GM19043 (cell line): ENCODE measurements at regions not wholly inside any gene's neighbourhood (a gene's known extent, or its start where the extent isn't known, plus 50 kb on each side); places are given as distances from the start of the nearest gene placed in this dataset.
"Not testable (repeated sequence)": the region's sequence is repeated elsewhere in the genome, so short reads cannot be mapped to it uniquely, and the experiment has no call there.

Experiments
- ATAC-seq: cut with Tn5 transposase; IDR thresholded peaks from one replicate; pipeline ENCODE4 v1.9.1; 2021; ENCODE audit warnings: low read depth; ENCODE audit not compliant: unreplicated experiment

DNA sequence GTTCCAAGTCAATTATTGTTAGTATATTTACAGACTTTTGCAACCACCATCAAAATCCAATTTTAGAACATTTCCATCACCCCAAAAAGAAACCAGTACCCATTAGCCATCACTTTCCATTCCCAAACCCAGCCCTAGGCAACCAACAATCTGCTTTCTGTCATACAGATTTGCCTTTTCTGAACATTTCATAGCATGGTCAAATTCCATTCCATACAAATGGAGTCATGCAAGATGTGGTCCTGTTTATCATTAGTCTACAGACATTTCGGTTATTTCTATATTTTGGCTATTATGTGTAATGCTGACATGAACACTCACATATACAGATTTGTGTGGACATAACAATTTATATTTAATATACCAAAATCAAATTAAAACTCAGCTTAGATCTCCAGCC lies 508.7 kb downstream of the ZNF674 start:
- no peak for ATAC-seq

DNA sequence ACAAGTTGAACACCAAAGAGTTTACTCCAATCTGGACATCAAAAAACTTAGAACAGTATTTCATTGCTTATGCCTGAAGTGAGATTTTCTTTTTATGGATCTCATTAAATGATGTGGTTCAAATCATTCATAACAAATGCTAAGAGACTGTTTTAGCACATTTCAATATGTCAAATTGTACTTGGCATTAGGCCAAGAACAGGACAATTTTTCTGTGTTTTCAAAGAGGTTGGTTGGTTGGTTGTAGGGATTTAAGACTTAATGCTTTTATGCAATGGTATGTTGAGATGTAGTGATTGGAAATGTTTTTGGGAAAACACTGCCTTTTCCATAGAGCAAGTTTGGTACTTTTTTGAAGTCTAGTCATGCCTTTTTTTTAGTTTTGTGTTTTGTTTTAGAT lies 510.4 kb downstream of the ZNF674 start:
- ATAC-seq = no peak

DNA sequence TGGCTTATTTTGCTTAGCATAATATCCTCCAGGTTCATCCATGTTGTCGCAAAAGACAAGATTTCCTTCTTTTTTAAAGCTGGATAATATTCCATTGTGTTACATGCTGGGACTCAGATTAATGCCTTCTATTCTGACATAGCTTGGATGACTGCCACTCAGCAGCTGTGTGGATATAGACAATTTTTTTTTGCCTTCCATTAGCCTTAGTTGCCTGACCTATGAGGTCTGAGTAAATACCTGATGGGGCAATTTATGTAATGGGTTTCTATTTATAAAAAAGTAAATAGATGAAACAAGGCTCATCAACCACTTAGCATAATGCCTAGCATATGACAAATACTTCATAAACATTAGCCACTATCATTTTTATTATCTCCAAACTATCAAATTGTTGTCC lies 515.4 kb downstream of the ZNF674 start:
- ATAC-seq = no peak

DNA sequence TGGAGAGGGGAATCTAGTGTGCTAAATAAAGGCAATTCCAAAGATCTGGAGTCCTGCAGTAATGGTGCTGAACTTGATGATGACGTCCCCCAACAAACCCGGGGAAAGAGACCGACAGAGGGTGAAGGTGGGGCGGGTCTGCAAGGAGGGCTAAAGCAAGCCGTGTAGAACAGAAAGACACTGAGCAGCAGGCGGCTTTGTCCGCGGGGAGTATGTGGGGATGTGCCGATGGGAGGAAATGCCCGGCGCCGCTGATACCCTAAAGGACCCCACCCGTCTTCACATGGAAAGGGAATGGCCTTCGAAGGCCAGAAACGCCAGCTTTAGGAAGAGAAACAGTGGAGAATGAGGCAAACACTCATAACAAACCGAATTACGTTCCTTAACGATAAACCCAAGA lies 528.9 kb downstream of the ZNF674 start:
- no peak for ATAC-seq

DNA sequence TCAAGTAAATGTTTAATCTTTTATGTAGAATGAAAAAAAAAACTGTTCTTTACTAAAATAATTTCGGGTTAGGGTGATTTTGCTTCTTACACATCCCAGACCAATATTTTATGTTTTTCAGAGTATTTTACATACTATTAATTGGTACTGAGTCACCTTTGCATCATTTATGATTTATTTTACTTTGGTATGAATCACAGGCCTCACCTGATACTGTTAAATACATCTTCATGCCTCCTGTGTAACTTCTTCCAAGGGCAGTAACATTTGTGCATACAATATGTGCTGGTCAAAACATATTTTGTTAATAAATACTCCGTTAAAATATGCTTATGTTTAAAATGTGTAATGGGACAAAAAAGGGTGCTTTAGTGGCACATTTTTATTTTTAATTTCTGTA lies 529.6 kb downstream of the ZNF674 start:
- no peak for ATAC-seq

- no peak for ATAC-seq
Observed at GRCh38 chrX:45992402-45993123, 552.7 kb downstream of the ZNF674 start.

DNA sequence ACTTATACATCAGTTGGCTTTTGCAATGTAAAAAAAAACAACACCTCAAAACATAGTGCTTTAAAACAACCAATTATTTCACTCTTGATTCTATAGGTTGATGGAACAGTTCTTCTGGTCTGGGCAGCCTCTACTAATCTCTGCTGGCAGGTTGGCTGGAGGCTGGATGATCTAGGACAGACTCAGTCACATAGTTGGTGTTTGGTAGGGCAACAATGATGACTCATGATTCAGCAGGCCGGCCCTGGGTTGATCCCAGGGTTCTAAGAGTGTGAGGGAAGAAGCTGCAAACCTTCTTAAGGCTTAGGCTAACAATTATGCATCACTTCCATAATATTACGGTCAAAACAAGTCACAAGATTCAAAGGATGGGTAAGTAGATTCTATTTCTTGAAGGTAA lies 558.2 kb downstream of the ZNF674 start:
- no peak for ATAC-seq

- no peak for ATAC-seq
Observed at GRCh38 chrX:45986081-45986480, 559.1 kb downstream of the ZNF674 start.

- ATAC-seq = not testable (repeated sequence)
Observed at GRCh38 chrX:45982958-45983727, 562.1 kb downstream of the ZNF674 start.

GRCh38 chrX:45980726-45981125 lies 564.5 kb downstream of the ZNF674 start:
- no peak for ATAC-seq

DNA sequence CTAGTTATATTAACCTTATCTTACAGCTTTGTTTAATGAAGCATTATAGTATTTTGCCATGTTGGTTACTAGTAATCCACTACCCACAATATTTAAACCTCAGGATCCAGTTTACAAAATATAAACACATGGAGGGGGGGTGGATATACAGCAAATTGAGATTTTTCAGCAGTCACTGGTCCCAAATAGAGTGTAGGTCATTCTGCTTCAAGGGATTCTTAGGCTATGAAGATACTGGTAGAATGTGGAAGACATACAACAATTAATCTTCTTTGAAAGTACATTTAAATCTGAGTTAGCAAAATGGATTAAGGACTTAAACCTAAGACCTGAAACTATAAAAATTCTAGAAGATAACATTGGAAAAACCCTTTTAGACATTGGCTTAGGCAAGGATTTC lies 569.6 kb downstream of the ZNF674 start:
- ATAC-seq = no peak

GRCh38 chrX:45972636-45973035 lies 572.6 kb downstream of the ZNF674 start:
- no peak for ATAC-seq

GRCh38 chrX:45959567-45959966 lies 585.7 kb downstream of the ZNF674 start:
- ATAC-seq = no peak

DNA sequence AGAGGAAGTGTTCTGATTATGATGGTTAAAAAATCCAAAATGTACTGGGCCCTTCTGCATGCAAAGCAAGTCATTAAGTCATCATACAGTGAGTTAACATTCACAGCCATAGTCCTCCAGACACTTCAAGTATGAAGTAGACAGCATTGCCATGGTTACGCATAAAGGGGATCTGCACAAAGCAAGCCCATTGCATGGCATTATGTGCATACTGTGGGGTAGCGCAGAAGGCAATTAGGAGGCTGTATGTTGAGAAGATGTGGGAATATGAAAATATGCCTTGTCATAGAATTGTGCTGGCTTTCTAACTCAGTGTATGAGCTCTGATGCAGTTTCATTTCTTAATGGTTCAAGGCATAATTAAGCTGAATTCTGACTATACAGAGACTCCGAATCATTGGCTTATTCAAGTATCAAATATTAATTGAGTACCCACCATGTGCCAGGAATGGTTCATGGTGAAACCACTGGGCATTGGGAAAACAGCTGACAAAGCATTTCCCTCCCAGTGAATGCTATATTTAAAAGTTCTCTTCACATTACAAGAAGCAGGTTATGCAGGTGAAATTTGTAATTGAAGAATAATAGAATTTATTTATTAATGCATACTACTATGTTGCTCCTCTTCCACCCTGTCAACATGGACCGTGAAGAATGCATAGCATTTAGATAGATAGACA lies 588.9 kb downstream of the ZNF674 start:
- no peak for ATAC-seq

- no peak for ATAC-seq
Observed at GRCh38 chrX:45955661-45956060, 589.6 kb downstream of the ZNF674 start.

GRCh38 chrX:45954026-45954425 lies 591.2 kb downstream of the ZNF674 start:
- ATAC-seq = no peak

- ATAC-seq = no peak
Observed at GRCh38 chrX:45952030-45952429, 593.2 kb downstream of the ZNF674 start.

- no peak for ATAC-seq
Observed at GRCh38 chrX:45935408-45935807, 609.8 kb downstream of the ZNF674 start.

GRCh38 chrX:45912316-45912715 lies 632.9 kb downstream of the ZNF674 start:
- ATAC-seq = no peak

DNA sequence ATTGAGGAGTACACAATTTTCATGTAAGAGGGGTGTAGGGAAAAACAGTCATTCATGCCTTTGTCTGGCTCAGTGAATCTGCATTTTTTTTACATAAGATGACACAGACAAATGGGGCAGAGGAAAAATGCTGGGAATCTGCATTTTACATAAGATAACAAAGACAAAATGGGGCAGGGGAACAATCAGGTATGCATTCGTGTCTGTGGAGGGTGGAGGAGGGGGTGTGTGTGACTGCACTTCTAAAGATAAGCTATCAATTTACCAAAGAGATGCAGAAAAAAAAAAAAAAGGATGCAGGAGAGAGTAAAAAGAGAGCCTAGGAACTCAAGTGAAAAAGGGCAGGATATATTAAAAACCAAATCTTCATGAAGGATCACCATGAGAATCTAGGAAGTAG lies 637.4 kb downstream of the ZNF674 start:
- no peak for ATAC-seq

GRCh38 chrX:45903781-45904201 lies 641.4 kb downstream of the ZNF674 start:
- no peak for ATAC-seq
